HL-60 (cell line): ENCODE measurements at regions not wholly inside any gene's neighbourhood (a gene's known extent, or its start where the extent isn't known, plus 50 kb on each side); places are given as distances from the start of the nearest gene placed in this dataset.

ENCODE experiments used
- POLR2AphosphoS5 ChIP-seq: IDR thresholded peaks from 2 replicates; pipeline ENCODE4 v1.6.1; 2012; ENCODE audit warnings: low read depth
- TF ChIP-seq, protein P1 (sequence below): IDR thresholded peaks from one replicate; pipeline ENCODE4 v1.5.1; 2011; ENCODE audit warnings: low read length, control low read depth, inconsistent platforms; ENCODE audit not compliant: insufficient read depth

GRCh38 chr1:71157715-71158114 lies 76.9 kb upstream of the ZRANB2 start:
- TF ChIP-seq, protein P1, sequence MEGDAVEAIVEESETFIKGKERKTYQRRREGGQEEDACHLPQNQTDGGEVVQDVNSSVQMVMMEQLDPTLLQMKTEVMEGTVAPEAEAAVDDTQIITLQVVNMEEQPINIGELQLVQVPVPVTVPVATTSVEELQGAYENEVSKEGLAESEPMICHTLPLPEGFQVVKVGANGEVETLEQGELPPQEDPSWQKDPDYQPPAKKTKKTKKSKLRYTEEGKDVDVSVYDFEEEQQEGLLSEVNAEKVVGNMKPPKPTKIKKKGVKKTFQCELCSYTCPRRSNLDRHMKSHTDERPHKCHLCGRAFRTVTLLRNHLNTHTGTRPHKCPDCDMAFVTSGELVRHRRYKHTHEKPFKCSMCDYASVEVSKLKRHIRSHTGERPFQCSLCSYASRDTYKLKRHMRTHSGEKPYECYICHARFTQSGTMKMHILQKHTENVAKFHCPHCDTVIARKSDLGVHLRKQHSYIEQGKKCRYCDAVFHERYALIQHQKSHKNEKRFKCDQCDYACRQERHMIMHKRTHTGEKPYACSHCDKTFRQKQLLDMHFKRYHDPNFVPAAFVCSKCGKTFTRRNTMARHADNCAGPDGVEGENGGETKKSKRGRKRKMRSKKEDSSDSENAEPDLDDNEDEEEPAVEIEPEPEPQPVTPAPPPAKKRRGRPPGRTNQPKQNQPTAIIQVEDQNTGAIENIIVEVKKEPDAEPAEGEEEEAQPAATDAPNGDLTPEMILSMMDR: no peak
- TF ChIP-seq POLR2AphosphoS5: no peak
